Upper lobe of left lung (tissue), 6 donors: ENCODE measurements at regions not wholly inside any gene's neighbourhood (a gene's known extent, or its start where the extent isn't known, plus 50 kb on each side); places are given as distances from the start of the nearest gene placed in this dataset.

Experiments used
- ATAC-seq, 2 donors: fragments of 200-7000 bp; cut with Tn5 transposase; one replicate each; pipeline ENCODE4 v1.9.1; 2022; ENCODE audit warnings: mild to moderate bottlenecking in 2 of 2, moderate library complexity in 2 of 2; ENCODE audit not compliant: low FRiP score in 2 of 2
- DNase-seq, 2 donors: peaks; one replicate each; pipeline ENCODE4 v3.0.0-alpha.2; 2019 to 2020
- H3K27ac ChIP-seq, 4 donors: fragments of 200-600 bp; sonication (generic); one replicate each; pipeline ENCODE4 v1.5.1; 2016 to 2019
- H3K27me3 ChIP-seq, 4 donors: fragments of 200-600 bp; sonication (generic); one replicate each; pipeline ENCODE4 v1.5.1; 2017 to 2019
- H3K36me3 ChIP-seq, 4 donors: fragments of 200-600 bp; sonication (generic); one replicate each; pipeline ENCODE4 v1.5.1; 2016 to 2019
- H3K4me1 ChIP-seq, 4 donors: fragments of 200-600 bp; sonication (generic); one replicate each; pipeline ENCODE4 v1.5.1; 2018 to 2019
- H3K4me3 ChIP-seq, 4 donors: fragments of 200-600 bp; sonication (generic); one replicate each; pipeline ENCODE4 v1.5.1; 2017 to 2019; ENCODE audit warnings: mild to moderate bottlenecking in 2 of 4, moderate library complexity in 1 of 4
- H3K9me3 ChIP-seq, 4 donors: fragments of 200-600 bp; sonication (generic); one replicate each; pipeline ENCODE4 v1.5.1; 2018 to 2019
- EP300 ChIP-seq, 4 donors: sonication (generic); formaldehyde crosslinking; IDR thresholded peaks; one replicate each; pipeline ENCODE4 v1.5.1; 2017; ENCODE audit warnings: antibody characterized with exemption in 4 of 4, control low read depth in 2 of 4
- POLR2A ChIP-seq, 4 donors: fragments of 450-650 bp; IDR thresholded peaks; one replicate each; pipeline ENCODE4 v1.5.1; 2016 to 2017; ENCODE audit warnings: antibody characterized with exemption in 4 of 4, mild to moderate bottlenecking in 2 of 4
- POLR2AphosphoS5 ChIP-seq, 2 donors: sonication (generic); formaldehyde crosslinking; IDR thresholded peaks; one replicate each; pipeline ENCODE4 v1.5.1; 2017; ENCODE audit warnings: antibody characterized with exemption in 2 of 2
- WGBS, 2 donors: methylation state at CpG; one replicate each; pipeline ENCODE4 v1.1.5; 2017 to 2018; 5-methylcytosine and 5-hydroxymethylcytosine counted together
- TF ChIP-seq, protein P1 (sequence below), 6 experiments: fragments of 450-650 bp in 4 of 6; fragments of 200-600 bp in 2 of 6; sonication (generic) in 2 of 6; IDR thresholded peaks; one replicate each; pipeline ENCODE4 v1.5.1; 2016 to 2019; ENCODE audit warnings: antibody characterized with exemption in 6 of 6
- donor health status: DM: no; HTN: no; CAD: no; lungs with moderate emphysema.
- donor health status: DM: no; HTN: yes; CAD: no; lungs with severe emphysema.

DNA sequence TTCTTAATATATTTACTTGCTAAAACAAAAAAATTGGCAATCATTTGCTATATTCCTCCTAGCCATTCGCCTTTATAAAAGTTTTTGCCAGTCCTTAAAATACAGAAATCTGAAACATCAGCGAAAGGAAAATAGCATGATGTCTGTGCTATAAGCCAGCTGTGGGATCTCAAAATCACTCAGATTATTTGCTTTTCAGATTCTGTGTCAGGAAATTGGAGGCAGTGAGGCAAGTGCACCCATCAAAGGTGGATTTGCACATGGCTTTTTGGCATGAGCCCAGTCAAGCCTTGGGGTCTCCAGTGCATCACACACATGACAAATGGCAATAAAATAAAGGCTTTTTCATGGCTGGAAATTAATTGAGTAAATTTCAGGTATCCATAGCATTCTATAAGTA, 196.8 kb upstream of the DAPK1 start:
- DNase-seq, result no peak
- Histone ChIP-seq H3K27me3 (no peaks in the 10 kb centered on the region), H3K27ac (no peak overlapping the region), H3K4me1 (no peaks in the 10 kb centered on the region), H3K36me3 (no peaks in the 10 kb centered on the region), H3K9me3 (no peaks in the 10 kb centered on the region), H3K4me3 (no peak overlapping the region)
- WGBS, 2 donors, result 72 to 83% methylated on average over 2 of the region's 2 CpGs
- TF ChIP-seq, protein P1, sequence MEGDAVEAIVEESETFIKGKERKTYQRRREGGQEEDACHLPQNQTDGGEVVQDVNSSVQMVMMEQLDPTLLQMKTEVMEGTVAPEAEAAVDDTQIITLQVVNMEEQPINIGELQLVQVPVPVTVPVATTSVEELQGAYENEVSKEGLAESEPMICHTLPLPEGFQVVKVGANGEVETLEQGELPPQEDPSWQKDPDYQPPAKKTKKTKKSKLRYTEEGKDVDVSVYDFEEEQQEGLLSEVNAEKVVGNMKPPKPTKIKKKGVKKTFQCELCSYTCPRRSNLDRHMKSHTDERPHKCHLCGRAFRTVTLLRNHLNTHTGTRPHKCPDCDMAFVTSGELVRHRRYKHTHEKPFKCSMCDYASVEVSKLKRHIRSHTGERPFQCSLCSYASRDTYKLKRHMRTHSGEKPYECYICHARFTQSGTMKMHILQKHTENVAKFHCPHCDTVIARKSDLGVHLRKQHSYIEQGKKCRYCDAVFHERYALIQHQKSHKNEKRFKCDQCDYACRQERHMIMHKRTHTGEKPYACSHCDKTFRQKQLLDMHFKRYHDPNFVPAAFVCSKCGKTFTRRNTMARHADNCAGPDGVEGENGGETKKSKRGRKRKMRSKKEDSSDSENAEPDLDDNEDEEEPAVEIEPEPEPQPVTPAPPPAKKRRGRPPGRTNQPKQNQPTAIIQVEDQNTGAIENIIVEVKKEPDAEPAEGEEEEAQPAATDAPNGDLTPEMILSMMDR (IDR thresholded peaks at IDR 0.05), result no peak
- TF ChIP-seq POLR2A (IDR thresholded peaks at IDR 0.05) (no peak), POLR2AphosphoS5 (IDR thresholded peaks at IDR 0.05) (no peak), EP300 (IDR thresholded peaks at IDR 0.05) (no peak)
- ATAC-seq, result no peak

DNA sequence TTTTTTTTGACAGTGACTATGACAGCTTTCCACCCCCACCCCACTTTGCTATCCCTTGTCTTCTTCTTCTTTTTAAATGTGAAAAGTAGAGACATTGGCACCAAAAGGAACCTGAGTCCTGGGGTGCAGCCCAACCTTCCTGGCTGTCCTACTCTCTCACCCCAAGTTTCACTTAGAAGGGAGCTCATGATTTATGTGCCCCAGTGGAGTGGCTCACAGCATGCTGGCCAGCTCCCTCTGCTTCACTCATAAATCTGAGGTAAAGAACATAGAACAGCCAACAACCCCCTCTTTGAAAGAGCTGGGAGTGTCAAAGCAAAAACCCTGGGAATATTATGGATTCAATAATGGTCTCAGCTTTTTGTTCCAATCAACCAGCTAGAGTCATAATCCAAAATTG, 196.3 kb upstream of the DAPK1 start:
- no peak for ATAC-seq
- no peak for TF ChIP-seq POLR2A (IDR thresholded peaks at IDR 0.05)
- TF ChIP-seq, protein P1 (IDR thresholded peaks at IDR 0.05), result no peak
- TF ChIP-seq POLR2AphosphoS5 (IDR thresholded peaks at IDR 0.05), result no peak
- TF ChIP-seq EP300 (IDR thresholded peaks at IDR 0.05), result no peak
- Histone ChIP-seq H3K36me3 (no peaks in the 10 kb centered on the region), H3K27ac (no peak overlapping the region), H3K9me3 (no peaks in the 10 kb centered on the region), H3K27me3 (no peaks in the 10 kb centered on the region), H3K4me1 (no peaks in the 10 kb centered on the region), H3K4me3 (no peak overlapping the region)
- DNase-seq, result no peak

DNA sequence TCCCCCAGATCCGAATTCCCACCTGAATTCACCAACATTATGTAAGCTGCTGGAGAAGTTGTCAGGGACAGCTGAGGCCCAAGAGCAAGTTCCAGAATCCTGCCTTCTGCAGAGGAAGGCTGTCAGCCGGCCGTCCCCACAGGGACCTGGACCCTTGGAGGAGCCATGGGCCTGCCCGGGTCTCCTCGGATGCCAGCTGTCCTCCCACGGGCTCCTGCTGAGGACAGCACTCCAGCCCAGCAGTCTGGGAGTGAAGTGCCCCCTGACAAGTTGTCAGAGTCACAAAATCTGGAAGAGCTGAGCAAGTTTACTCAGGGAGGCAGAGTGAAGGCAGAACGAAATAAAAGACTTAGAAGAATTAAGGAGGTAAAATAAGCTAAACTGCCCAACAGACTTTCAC, 192.5 kb upstream of the DAPK1 start:
- no peaks in the 10 kb centered on the region for H3K36me3 ChIP-seq
- DNase-seq (peak in 1 of 2 donors; percentile 19), ATAC-seq (no peak)
- TF ChIP-seq EP300 (IDR thresholded peaks at IDR 0.05) (no peak), POLR2AphosphoS5 (IDR thresholded peaks at IDR 0.05) (no peak), POLR2A (IDR thresholded peaks at IDR 0.05) (no peak)
- TF ChIP-seq, protein P1 (IDR thresholded peaks at IDR 0.05), result no peak
- no peak overlapping the region for H3K4me3 ChIP-seq
- 57 to 58% methylated on average over 7 of the region's 7 CpGs for WGBS, 2 donors
- H3K9me3 ChIP-seq, result no peaks in the 10 kb centered on the region
- H3K27ac ChIP-seq, result no peak overlapping the region
- H3K27me3 ChIP-seq, result no peaks in the 10 kb centered on the region
- no peaks in the 10 kb centered on the region for H3K4me1 ChIP-seq

DNA sequence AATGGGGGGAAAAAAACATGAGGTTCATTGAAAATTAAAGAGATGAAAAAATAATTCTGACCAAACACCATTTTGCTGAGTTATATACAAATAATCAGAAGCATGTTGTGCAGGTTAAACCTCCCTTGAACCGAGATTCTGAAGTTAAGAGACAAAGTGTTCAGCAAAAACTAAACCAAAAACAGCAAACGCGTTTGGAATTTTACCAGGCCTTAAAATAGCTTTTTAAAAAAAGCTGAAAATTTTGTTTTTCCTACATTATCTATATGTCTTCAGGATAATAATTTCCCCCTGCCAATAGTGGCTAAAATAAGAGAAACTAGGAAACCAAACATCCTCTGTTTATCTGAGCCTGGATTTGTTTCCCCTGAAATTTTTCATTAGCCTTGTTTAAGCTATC, 191.7 kb upstream of the DAPK1 start:
- ATAC-seq (no peak), DNase-seq (no peak)
- Histone ChIP-seq H3K27ac (no peak overlapping the region), H3K4me3 (no peak overlapping the region), H3K4me1 (no peaks in the 10 kb centered on the region), H3K36me3 (no peaks in the 10 kb centered on the region), H3K9me3 (no peaks in the 10 kb centered on the region), H3K27me3 (no peaks in the 10 kb centered on the region)
- no peak for TF ChIP-seq POLR2A (IDR thresholded peaks at IDR 0.05)
- no peak for TF ChIP-seq EP300 (IDR thresholded peaks at IDR 0.05)
- TF ChIP-seq, protein P1 (IDR thresholded peaks at IDR 0.05), result no peak
- TF ChIP-seq POLR2AphosphoS5 (IDR thresholded peaks at IDR 0.05), result no peak
- 72 to 82% methylated on average over 3 of the region's 3 CpGs for WGBS, 2 donors

DNA sequence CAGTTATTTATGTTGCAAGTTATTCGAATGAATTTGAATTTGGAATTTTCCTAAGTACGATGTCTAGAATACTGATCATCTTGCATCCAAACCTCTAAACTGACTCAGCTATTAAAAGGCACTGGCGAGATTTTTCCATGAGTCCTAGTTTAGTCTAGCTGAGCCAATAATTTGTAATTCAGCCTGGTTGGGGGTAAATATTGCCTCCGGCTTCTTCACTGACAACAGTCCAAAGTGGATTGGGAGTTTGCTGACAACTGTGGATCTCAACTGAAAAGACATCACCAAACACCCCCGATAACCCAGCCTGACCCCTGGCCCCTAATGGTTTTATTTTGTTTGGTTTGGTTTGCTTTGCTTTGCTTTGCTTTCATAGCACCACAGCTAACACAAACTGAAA, 189.8 kb upstream of the DAPK1 start:
- TF ChIP-seq POLR2AphosphoS5 (IDR thresholded peaks at IDR 0.05), result no peak
- no peak for TF ChIP-seq EP300 (IDR thresholded peaks at IDR 0.05)
- no peak for TF ChIP-seq POLR2A (IDR thresholded peaks at IDR 0.05)
- TF ChIP-seq, protein P1 (IDR thresholded peaks at IDR 0.05), result no peak
- ATAC-seq, result no peak

More for the DNA sequence above, 189.8 kb upstream of the DAPK1 start:
- Histone ChIP-seq H3K27ac (peak overlapping the region in 1 of 4 donors; percentile 11), H3K36me3 (no peaks in the 10 kb centered on the region), H3K9me3 (no peaks in the 10 kb centered on the region), H3K27me3 (no peaks in the 10 kb centered on the region), H3K4me3 (no peak overlapping the region), H3K4me1 (no peaks in the 10 kb centered on the region)
- 72 to 79% methylated on average over 5 of the region's 5 CpGs for WGBS, 2 donors
- DNase-seq, result no peak
